RWPE1 (cell line): ENCODE measurements at regions not wholly inside any gene's neighbourhood (a gene's known extent, or its start where the extent isn't known, plus 50 kb on each side); places are given as distances from the start of the nearest gene placed in this dataset.

ENCODE experiments used
- CTCF ChIA-PET: fragments of 350-600 bp; sonication (Branson Sonifier 250); formaldehyde crosslinking; extraction: SDS; loops from one replicate; lab custom pipeline; 2021; lab: Yijun Ruan, JAX
- POLR2A ChIA-PET: fragments of 400-600 bp; formaldehyde crosslinking; extraction: SDS; loops from one replicate; lab custom pipeline; 2020; ENCODE audit warnings: antibody characterized with exemption; ENCODE audit not compliant: low non-redundant PET; lab: Yijun Ruan, JAX
- DNase-seq: peaks from one replicate; pipeline ENCODE4 v3.0.0; 2012; ENCODE audit warnings: low spot score
- H3K27ac ChIP-seq: fragments of 450-650 bp; 2 replicates; pipeline ENCODE4 v1.5.1; 2017
- CTCF ChIP-seq: fragments of 450-650 bp; conservative IDR thresholded peaks from 2 replicates; pipeline ENCODE4 v1.5.1; 2017; ENCODE audit warnings: low read depth, mild to moderate bottlenecking

- ChIA-PET POLR2A (no interaction called here), CTCF (no interaction called here)
- no peak overlapping the region for H3K27ac ChIP-seq
- DNase-seq: no peak
- no peak for TF ChIP-seq CTCF
Observed at GRCh38 chrX:39304746-39305145, 503.5 kb downstream of the MID1IP1 start.

- DNase-seq: no peak
- CTCF ChIA-PET: no interaction called here
- POLR2A ChIA-PET: no interaction called here
- TF ChIP-seq CTCF: no peak
- no peak overlapping the region for H3K27ac ChIP-seq
Observed at GRCh38 chrX:39307488-39307887, 506.2 kb downstream of the MID1IP1 start.

- no peak for DNase-seq
- ChIA-PET CTCF (no interaction called here), POLR2A (no interaction called here)
- H3K27ac ChIP-seq: no peak overlapping the region
- no peak for TF ChIP-seq CTCF
Observed at GRCh38 chrX:39308126-39308525, 506.9 kb downstream of the MID1IP1 start.

GRCh38 chrX:39309018-39309635, 507.9 kb downstream of the MID1IP1 start:
- POLR2A ChIA-PET: no interaction called here
- TF ChIP-seq CTCF: no peak
- no peak for DNase-seq
- no peak overlapping the region for H3K27ac ChIP-seq
- CTCF ChIA-PET: no interaction called here

- DNase-seq: no peak
- POLR2A ChIA-PET: no interaction called here
Observed at GRCh38 chrX:39309721-39310152, 508.5 kb downstream of the MID1IP1 start.

GRCh38 chrX:39310891-39311290, 509.6 kb downstream of the MID1IP1 start:
- no peak for TF ChIP-seq CTCF
- CTCF ChIA-PET: no interaction called here

More at GRCh38 chrX:39309721-39310152, 508.5 kb downstream of the MID1IP1 start:
- CTCF ChIA-PET: no interaction called here
- no peak for TF ChIP-seq CTCF
- H3K27ac ChIP-seq: no peak overlapping the region

More at GRCh38 chrX:39310891-39311290, 509.6 kb downstream of the MID1IP1 start:
- no peak for DNase-seq
- POLR2A ChIA-PET: no interaction called here
- H3K27ac ChIP-seq: no peak overlapping the region
